Panc1 (cell line): ENCODE measurements at regions not wholly inside any gene's neighbourhood (a gene's known extent, or its start where the extent isn't known, plus 50 kb on each side); places are given as distances from the start of the nearest gene placed in this dataset.

Source experiments
- SIN3A ChIP-seq: IDR thresholded peaks from 2 replicates; pipeline ENCODE4 v1.6.1; 2012; ENCODE audit warnings: low read depth, mild to moderate bottlenecking, low read length, moderate library complexity, borderline replicate concordance; ENCODE audit not compliant: insufficient read depth
- TF ChIP-seq, protein P1 (sequence below), 2 experiments: IDR thresholded peaks; 2 replicates each; pipeline ENCODE4 v1.6.1; 2011 to 2012; ENCODE audit warnings: low read depth in 2 of 2, control low read depth in 1 of 2, low read length in 1 of 2, mild to moderate bottlenecking in 1 of 2, moderate library complexity in 1 of 2; ENCODE audit not compliant: insufficient read depth in 1 of 2
- TF ChIP-seq, protein P2 (sequence below): fragments of 450-650 bp; IDR thresholded peaks from 2 replicates; pipeline ENCODE4 v1.5.1; 2017; ENCODE audit warnings: mild to moderate bottlenecking

DNA sequence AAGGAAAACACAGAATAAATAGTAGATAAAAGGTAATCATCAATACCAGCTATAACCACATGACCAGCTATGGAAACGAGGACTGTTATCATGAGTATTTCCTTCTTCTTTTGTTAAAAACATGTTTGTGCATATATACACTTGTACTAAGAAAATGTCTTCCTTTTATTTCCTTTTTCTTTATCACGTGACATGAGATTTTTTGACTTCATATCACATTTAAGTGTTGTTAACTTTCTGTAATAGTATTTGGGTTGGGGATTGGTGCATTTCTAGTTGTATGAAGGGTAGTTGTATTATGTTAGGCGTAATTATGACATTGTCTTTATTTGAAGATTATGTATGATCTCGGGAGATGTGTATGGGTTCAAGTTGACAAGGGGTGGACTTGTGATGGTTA is 278.5 kb upstream of the ZNF385D start:
- TF ChIP-seq SIN3A, result no peak
- TF ChIP-seq, protein P1, sequence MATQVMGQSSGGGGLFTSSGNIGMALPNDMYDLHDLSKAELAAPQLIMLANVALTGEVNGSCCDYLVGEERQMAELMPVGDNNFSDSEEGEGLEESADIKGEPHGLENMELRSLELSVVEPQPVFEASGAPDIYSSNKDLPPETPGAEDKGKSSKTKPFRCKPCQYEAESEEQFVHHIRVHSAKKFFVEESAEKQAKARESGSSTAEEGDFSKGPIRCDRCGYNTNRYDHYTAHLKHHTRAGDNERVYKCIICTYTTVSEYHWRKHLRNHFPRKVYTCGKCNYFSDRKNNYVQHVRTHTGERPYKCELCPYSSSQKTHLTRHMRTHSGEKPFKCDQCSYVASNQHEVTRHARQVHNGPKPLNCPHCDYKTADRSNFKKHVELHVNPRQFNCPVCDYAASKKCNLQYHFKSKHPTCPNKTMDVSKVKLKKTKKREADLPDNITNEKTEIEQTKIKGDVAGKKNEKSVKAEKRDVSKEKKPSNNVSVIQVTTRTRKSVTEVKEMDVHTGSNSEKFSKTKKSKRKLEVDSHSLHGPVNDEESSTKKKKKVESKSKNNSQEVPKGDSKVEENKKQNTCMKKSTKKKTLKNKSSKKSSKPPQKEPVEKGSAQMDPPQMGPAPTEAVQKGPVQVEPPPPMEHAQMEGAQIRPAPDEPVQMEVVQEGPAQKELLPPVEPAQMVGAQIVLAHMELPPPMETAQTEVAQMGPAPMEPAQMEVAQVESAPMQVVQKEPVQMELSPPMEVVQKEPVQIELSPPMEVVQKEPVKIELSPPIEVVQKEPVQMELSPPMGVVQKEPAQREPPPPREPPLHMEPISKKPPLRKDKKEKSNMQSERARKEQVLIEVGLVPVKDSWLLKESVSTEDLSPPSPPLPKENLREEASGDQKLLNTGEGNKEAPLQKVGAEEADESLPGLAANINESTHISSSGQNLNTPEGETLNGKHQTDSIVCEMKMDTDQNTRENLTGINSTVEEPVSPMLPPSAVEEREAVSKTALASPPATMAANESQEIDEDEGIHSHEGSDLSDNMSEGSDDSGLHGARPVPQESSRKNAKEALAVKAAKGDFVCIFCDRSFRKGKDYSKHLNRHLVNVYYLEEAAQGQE (IDR thresholded peaks at IDR 0.05; ENCODE audit: insufficient read depth in 1 of 2, low read depth in 2 of 2, low read length in 1 of 2), result no peak
- TF ChIP-seq, protein P2, sequence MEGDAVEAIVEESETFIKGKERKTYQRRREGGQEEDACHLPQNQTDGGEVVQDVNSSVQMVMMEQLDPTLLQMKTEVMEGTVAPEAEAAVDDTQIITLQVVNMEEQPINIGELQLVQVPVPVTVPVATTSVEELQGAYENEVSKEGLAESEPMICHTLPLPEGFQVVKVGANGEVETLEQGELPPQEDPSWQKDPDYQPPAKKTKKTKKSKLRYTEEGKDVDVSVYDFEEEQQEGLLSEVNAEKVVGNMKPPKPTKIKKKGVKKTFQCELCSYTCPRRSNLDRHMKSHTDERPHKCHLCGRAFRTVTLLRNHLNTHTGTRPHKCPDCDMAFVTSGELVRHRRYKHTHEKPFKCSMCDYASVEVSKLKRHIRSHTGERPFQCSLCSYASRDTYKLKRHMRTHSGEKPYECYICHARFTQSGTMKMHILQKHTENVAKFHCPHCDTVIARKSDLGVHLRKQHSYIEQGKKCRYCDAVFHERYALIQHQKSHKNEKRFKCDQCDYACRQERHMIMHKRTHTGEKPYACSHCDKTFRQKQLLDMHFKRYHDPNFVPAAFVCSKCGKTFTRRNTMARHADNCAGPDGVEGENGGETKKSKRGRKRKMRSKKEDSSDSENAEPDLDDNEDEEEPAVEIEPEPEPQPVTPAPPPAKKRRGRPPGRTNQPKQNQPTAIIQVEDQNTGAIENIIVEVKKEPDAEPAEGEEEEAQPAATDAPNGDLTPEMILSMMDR, result no peak
